ENCODE measurements at regions not wholly inside any gene's neighbourhood (a gene's known extent, or its start where the extent isn't known, plus 50 kb on each side); places are given as distances from the start of the nearest gene placed in this dataset.
"Not testable (repeated sequence)": the region's sequence is repeated elsewhere in the genome, so short reads cannot be mapped to it uniquely, and the experiment has no call there.

DNA sequence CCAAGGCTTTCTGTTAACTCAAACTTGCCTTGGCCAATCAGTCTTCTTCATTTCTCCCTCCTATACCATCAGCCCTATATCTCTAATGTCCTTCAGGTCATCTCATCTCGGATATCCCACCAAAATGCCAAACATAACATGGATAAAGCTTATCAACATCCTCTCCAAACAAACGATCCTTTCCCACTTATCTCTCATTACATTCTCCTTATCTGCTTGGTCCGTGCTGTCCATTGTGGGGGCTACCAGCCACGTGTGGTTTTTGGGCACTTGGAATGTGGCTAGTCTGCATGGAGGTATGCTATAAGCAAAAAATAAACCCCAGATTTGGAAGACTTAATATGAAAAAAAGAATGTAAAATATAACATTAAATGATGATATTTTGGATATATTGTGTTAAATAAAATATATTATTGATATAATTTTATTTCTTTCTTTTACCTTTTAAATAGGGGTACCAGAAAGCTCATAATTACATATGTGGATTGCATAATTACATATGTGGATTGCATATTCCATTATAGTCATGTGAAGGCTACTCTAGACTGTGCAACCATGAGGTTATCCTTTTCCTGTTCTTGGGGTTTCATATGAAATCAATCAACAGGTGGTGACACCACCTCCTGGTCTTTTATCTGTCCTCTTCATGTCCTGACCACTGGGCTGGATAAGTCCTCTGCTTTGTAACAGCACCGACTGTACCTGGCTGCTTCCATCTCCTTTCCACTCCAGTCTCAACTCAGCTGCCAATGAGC is 123.0 kb downstream of the CD83 start:
- no peak overlapping the region for H3K4me3 ChIP-seq (ENCODE audit: low read depth, low read length)
- no peak for TF ChIP-seq CTCF (IDR thresholded peaks at IDR 0.05; ENCODE audit: low read depth, low read length)

DNA sequence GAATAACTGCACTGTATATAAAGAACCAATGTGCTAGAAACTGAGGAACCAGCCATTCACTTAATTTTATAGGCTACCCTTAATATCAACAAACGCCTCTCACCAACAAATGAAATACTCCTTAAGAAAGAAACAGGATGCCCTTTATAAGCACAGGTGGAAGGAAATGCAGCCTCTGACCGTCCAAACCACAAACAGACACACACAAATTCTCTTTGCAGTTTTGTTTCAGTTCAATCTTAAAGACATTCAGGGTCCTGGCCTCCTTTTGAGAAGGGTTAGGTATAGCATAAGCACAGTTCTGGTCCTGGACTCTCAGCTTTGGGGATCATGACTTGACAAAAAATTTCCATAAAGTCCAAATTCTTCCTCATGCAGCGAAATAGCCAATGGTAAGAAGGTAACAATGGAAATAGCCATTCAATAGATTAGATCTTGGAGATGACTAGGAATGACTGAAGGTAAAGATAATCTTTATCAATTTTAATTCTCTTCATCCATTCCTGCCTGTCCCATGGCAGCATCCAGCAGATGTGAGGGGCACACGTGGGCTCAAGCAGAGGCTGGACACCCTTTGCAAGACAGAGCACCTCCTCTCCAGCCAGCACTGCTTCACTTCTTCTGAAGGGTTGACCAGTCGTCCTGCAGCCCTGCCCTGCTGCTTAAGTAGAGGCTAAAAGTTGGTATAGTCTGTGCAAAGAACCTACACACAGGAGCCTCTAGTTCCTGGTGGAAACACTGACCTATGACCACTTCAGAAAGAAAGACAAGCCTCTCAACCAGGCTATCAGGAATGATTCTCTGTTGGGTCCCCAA is 123.9 kb downstream of the CD83 start:
- H3K4me3 ChIP-seq (ENCODE audit: low read depth, low read length): no peak overlapping the region
- no peak for TF ChIP-seq CTCF (IDR thresholded peaks at IDR 0.05; ENCODE audit: low read depth, low read length)

DNA sequence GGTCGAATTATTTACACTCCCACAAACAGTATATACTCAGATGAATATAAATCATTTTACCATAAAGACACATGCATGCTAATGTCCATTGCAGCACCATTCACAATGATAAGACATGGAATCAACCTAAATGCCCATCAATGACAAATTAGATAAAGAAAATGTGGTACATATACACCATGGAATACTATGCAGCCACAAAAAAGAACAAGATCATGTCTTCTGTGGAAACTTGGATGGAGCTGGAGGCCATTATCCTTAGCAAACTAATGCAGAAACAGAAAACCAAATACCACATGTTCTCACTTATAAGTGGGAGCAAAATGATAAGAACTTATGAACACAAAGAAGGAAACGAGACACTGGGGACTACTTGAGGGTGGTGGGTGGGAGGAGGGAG is 125.3 kb downstream of the CD83 start:
- not testable (repeated sequence) for H3K4me3 ChIP-seq (ENCODE audit: low read depth, low read length)

DNA sequence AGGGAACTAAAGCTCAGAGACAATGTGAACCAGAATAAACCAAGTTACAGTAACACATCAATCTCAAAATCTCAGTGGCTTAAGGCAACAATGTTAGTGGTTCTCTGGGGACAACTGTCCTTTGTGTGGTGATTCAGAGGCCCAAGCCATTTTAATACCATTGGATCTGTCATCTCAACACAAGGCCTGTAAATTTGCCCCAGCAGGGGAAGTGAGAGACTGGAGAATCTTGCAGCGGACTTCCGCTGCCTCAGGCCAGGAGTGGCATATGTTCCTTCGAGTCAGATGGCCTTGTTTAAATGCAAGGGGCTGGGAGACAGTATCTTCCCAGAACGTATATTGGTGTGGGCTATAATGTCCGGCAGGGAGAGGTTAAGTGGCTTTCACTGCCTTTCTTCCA is 126.0 kb downstream of the CD83 start:
- no peak overlapping the region for H3K4me3 ChIP-seq (ENCODE audit: low read depth, low read length)
- TF ChIP-seq CTCF (IDR thresholded peaks at IDR 0.05; ENCODE audit: low read depth, low read length): no peak

DNA sequence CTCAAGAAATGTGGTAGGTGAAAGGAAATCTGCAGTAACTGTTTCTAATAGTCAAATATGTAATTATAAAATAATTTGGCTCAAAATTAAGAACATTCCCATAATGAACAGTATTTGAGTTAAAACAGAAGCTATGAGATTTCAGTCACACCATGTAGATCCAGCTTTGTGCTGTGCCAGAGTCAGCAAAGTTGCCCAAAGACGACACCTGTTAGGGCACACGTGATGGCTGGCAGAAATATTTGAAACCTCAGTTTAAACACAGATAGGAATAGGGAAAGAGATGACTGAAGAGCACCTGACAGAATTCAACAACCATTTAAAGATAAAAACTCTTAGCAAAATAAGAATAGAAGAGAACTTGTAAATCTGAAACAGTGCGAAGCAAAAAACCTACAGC is 129.3 kb downstream of the CD83 start:
- TF ChIP-seq CTCF (IDR thresholded peaks at IDR 0.05; ENCODE audit: low read depth, low read length): no peak
- no peak overlapping the region for H3K4me3 ChIP-seq (ENCODE audit: low read depth, low read length)

GRCh38 chr6:14250573-14250972 is 133.0 kb downstream of the CD83 start:
- no peak overlapping the region for H3K4me3 ChIP-seq (ENCODE audit: low read depth, low read length)
- TF ChIP-seq CTCF (IDR thresholded peaks at IDR 0.05; ENCODE audit: low read depth, low read length): no peak

GRCh38 chr6:14252271-14252850 is 134.8 kb downstream of the CD83 start:
- no peak overlapping the region for H3K4me3 ChIP-seq (ENCODE audit: low read depth, low read length)
- no peak for TF ChIP-seq CTCF (IDR thresholded peaks at IDR 0.05; ENCODE audit: low read depth, low read length)

Data from WI38 (cell line).